HepG2 (cell line): ENCODE measurements at regions not wholly inside any gene's neighbourhood (a gene's known extent, or its start where the extent isn't known, plus 50 kb on each side); places are given as distances from the start of the nearest gene placed in this dataset.

Source experiments
- ATF1 ChIP-seq: IDR thresholded peaks from 2 replicates; pipeline ENCODE4 v1.6.1; 2016; ENCODE audit warnings: mild to moderate bottlenecking, control low read depth
- CTCF ChIP-seq: sonication (generic); formaldehyde crosslinking; IDR thresholded peaks from 2 replicates; pipeline ENCODE4 v1.5.0; 2020; ENCODE audit warnings: mild to moderate bottlenecking, missing genetic modification reagents, moderate library complexity
- EP300 ChIP-seq, 3 experiments: sonication (generic) in 1 of 3; formaldehyde crosslinking in 1 of 3; IDR thresholded peaks; 2 replicates each; pipeline versions ENCODE4 v1.5.1 to v1.6.1; 2011 to 2020; ENCODE audit warnings: low read depth in 2 of 3, low read length in 2 of 3, borderline replicate concordance in 1 of 3, improper control_type of control experiment in 1 of 3, mild to moderate bottlenecking in 1 of 3, missing genetic modification reagents in 1 of 3, moderate library complexity in 1 of 3
- HDAC2 ChIP-seq: sonication (generic); formaldehyde crosslinking; IDR thresholded peaks from 2 replicates; pipeline ENCODE4 v1.4.0; 2020; ENCODE audit warnings: missing genetic modification reagents
- MAX ChIP-seq: IDR thresholded peaks from 2 replicates; pipeline ENCODE4 v1.6.1; 2012; ENCODE audit warnings: inconsistent platforms
- MXI1 ChIP-seq: IDR thresholded peaks from 3 replicates; pipeline ENCODE4 v1.6.1; 2012; ENCODE audit warnings: low read depth, low read length, inconsistent platforms, borderline replicate concordance
- NFAT5 ChIP-seq: sonication (generic); formaldehyde crosslinking; IDR thresholded peaks from 2 replicates; pipeline ENCODE4 v1.4.0; 2020; ENCODE audit warnings: missing genetic modification reagents
- POLR2A ChIP-seq, 2 experiments: IDR thresholded peaks; 2 replicates each; pipeline ENCODE4 v1.6.1; 2011; ENCODE audit warnings: low read depth in 2 of 2, low read length in 2 of 2, mild to moderate bottlenecking in 1 of 2, moderate library complexity in 1 of 2; ENCODE audit not compliant: insufficient read depth in 1 of 2
- RBM39 ChIP-seq: fragments of 200-400 bp; formaldehyde crosslinking; IDR thresholded peaks from one replicate; pipeline ENCODE4 v1.6.1; 2018; ENCODE audit warnings: antibody characterized with exemption, mild to moderate bottlenecking, low read depth, low read length; ENCODE audit not compliant: poor library complexity, severe bottlenecking
- RERE ChIP-seq: IDR thresholded peaks from 2 replicates; pipeline ENCODE4 v1.6.1; 2016; ENCODE audit warnings: low read depth, missing genetic modification reagents, missing compliant biosample characterization
- SMC3 ChIP-seq: IDR thresholded peaks from 2 replicates; pipeline ENCODE4 v1.6.1; 2011; ENCODE audit warnings: low read length, improper control_type of control experiment
- U2AF2 ChIP-seq: fragments of 200-400 bp; formaldehyde crosslinking; IDR thresholded peaks from 2 replicates; pipeline ENCODE4 v1.6.1; 2017; ENCODE audit warnings: low read depth, mild to moderate bottlenecking, low read length
- ZNF512 ChIP-seq: sonication (generic); formaldehyde crosslinking; IDR thresholded peaks from 2 replicates; pipeline ENCODE4 v1.4.0; 2020; ENCODE audit warnings: mild to moderate bottlenecking, missing genetic modification reagents
- ZNF549 ChIP-seq: sonication (generic); formaldehyde crosslinking; IDR thresholded peaks from 2 replicates; pipeline ENCODE4 v1.5.0; 2020; ENCODE audit warnings: missing genetic modification reagents

GRCh38 chr2:66888791-66889631 lies 454.1 kb downstream of the MEIS1 start:
- no peak for TF ChIP-seq ATF1 (CRISPR knock-in tag)
- no peak for TF ChIP-seq SMC3
- no peak for TF ChIP-seq EP300 (IDR thresholded peaks at IDR 0.05; ENCODE audit: low read depth in 2 of 2, low read length in 2 of 2)
- TF ChIP-seq EP300 (CRISPR knock-in tag; IDR thresholded peaks at IDR 0.05; ENCODE audit: borderline replicate concordance): no peak
- no peak for TF ChIP-seq CTCF
- no peak for TF ChIP-seq HDAC2 (CRISPR knock-in tag)
- TF ChIP-seq RBM39: no peak
- TF ChIP-seq MAX: no peak
- no peak for TF ChIP-seq NFAT5
- TF ChIP-seq U2AF2: no peak
- no peak for TF ChIP-seq POLR2A (IDR thresholded peaks at IDR 0.05; ENCODE audit: insufficient read depth in 1 of 2, low read depth in 2 of 2, low read length in 2 of 2)
- no peak for TF ChIP-seq MXI1
- TF ChIP-seq ZNF549 (CRISPR knock-in tag): no peak
- TF ChIP-seq RERE: no peak
- TF ChIP-seq ZNF512: no peak
